AG04450 (cell line): ENCODE measurements at regions not wholly inside any gene's neighbourhood (a gene's known extent, or its start where the extent isn't known, plus 50 kb on each side); places are given as distances from the start of the nearest gene placed in this dataset.
"Not testable (repeated sequence)": the region's sequence is repeated elsewhere in the genome, so short reads cannot be mapped to it uniquely, and the experiment has no call there.

Experiments
- CTCF ChIA-PET: fragments of 300-600, 350-600 bp; formaldehyde crosslinking; extraction: SDS; loops from one replicate; lab custom pipeline; 2022; ENCODE audit warnings: antibody characterized with exemption, inconsistent platforms; lab: Charles Lee
- POLR2A ChIA-PET: fragments of 350-600 bp; formaldehyde crosslinking; extraction: SDS; loops from one replicate; lab custom pipeline; 2021; ENCODE audit warnings: antibody characterized with exemption, inconsistent platforms; lab: Yijun Ruan, JAX
- DNase-seq: peaks from one replicate; pipeline ENCODE4 v3.0.0-alpha.2; 2011; ENCODE audit warnings: low read depth, low spot score
- H3K27ac ChIP-seq: one replicate; pipeline ENCODE4 v1.5.1; 2012; ENCODE audit warnings: low read depth, low read length, control low read depth
- H3K27me3 ChIP-seq: one replicate; pipeline ENCODE4 v1.6.0; 2012; ENCODE audit warnings: low read length; ENCODE audit not compliant: control insufficient read depth, insufficient read depth
- H3K4me3 ChIP-seq: 2 replicates; pipeline ENCODE4 v1.5.1; 2011; ENCODE audit warnings: mild to moderate bottlenecking, low read depth, low read length, control low read depth
- H3K9me3 ChIP-seq: 2 replicates; pipeline ENCODE4 v1.5.1; 2012; ENCODE audit warnings: low read length; ENCODE audit not compliant: control insufficient read depth, insufficient read depth
- TF ChIP-seq, protein P1 (sequence below): IDR thresholded peaks from 2 replicates; pipeline ENCODE4 v1.5.1; 2011; ENCODE audit warnings: low read depth, low read length, control low read depth, inconsistent platforms

GRCh38 chr15:81829918-81830317 lies 215.9 kb downstream of the MEX3B start:
- TF ChIP-seq, protein P1, sequence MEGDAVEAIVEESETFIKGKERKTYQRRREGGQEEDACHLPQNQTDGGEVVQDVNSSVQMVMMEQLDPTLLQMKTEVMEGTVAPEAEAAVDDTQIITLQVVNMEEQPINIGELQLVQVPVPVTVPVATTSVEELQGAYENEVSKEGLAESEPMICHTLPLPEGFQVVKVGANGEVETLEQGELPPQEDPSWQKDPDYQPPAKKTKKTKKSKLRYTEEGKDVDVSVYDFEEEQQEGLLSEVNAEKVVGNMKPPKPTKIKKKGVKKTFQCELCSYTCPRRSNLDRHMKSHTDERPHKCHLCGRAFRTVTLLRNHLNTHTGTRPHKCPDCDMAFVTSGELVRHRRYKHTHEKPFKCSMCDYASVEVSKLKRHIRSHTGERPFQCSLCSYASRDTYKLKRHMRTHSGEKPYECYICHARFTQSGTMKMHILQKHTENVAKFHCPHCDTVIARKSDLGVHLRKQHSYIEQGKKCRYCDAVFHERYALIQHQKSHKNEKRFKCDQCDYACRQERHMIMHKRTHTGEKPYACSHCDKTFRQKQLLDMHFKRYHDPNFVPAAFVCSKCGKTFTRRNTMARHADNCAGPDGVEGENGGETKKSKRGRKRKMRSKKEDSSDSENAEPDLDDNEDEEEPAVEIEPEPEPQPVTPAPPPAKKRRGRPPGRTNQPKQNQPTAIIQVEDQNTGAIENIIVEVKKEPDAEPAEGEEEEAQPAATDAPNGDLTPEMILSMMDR = no peak
- H3K4me3 ChIP-seq = no peak overlapping the region
- H3K27ac ChIP-seq = no peak overlapping the region
- H3K9me3 ChIP-seq = no peaks in the 10 kb centered on the region
- H3K27me3 ChIP-seq = peaks cover 3% of the 10 kb centered on the region
- DNase-seq = no peak
- ChIA-PET POLR2A (no interaction called here), CTCF (no interaction called here)

DNA sequence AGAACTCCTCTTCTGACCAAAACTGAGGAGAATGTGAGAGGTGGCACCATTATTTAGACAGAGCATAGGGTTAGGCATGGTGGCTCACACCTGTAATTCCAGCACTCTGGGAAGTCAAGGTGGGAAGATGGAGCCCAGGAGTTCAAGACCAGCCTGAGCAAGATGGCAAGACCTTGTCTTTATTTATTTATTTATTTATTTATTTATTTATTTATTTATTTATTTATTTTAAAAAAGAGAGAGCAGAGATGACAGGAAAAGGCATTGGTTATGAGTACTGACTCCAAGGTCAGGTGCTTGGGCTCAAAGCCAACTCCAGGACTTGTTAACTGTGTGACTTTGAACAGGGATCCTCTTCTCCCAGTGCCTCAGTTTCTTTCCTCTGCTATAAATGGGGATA lies 217.7 kb downstream of the MEX3B start:
- CTCF ChIA-PET = no interaction called here
- TF ChIP-seq, protein P1 = no peak

GRCh38 chr15:81825136-81825535 lies 220.7 kb downstream of the MEX3B start:
- CTCF ChIA-PET = no interaction called here
- no peaks in the 10 kb centered on the region for H3K9me3 ChIP-seq
- TF ChIP-seq, protein P1 = no peak

More for the DNA sequence above, 217.7 kb downstream of the MEX3B start:
- POLR2A ChIA-PET = no interaction called here
- Histone ChIP-seq H3K27me3 (peaks cover 3% of the 10 kb centered on the region), H3K27ac (no peak overlapping the region), H3K4me3 (no peak overlapping the region), H3K9me3 (no peaks in the 10 kb centered on the region)
- DNase-seq = no peak

DNA sequence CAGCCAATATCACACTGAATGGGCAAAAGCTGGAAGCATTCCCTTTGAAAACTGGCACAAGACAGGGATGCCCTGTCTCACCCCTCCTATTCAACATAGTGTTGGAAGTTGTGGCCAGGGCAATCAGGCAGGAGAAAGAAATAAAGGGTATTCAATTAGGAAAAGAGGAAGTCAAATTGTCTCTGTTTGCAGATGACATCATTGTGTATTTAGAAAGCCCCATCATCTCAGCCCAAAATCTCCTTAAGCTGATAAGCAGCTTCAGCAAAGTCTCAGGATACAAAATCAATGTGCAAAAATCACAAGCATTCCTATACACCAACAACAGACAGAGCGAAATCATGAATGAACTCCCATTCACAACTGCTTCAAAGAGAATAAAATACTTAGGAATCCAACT lies 223.2 kb downstream of the MEX3B start:
- H3K27me3 ChIP-seq, H3K27ac ChIP-seq, POLR2A ChIA-PET, CTCF ChIA-PET, DNase-seq, H3K9me3 ChIP-seq, H3K4me3 ChIP-seq: not testable (repeated sequence)

More at GRCh38 chr15:81825136-81825535, 220.7 kb downstream of the MEX3B start:
- Histone ChIP-seq H3K4me3 (no peak overlapping the region), H3K27ac (no peak overlapping the region), H3K27me3 (peaks cover 3% of the 10 kb centered on the region)
- POLR2A ChIA-PET = no interaction called here
- no peak for DNase-seq

DNA sequence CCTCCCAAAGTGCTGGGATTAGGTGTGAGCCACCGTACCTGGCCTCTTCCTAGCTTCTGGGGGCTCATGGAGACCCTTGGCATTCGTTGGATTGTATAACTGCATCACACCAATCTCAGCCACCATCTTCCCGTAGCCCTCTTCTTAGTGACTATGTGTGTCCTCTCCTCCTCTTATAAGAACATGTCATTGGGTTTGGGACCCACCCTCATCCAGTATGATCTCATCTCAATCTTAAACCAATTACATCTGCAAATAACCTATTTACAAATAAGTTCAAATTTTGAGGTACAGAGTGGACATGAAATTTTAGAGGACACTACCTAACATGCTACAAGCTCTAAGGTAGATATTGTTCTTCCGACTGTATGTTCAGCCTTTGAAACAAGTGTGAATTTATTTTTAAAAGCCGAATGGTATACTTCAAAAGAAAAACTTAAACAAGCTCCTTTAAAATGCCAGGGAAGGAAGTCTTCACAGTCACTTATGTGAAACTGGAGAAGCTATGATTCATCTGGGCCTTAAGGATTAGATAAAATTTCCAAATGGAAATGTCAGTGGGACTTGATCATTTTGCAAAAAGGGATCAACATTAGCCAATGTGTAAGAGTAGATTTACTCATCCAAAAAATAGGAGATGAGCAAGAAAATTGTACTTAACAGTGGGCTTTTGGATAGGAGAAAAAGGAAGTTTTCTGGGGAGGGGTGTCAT lies 225.7 kb downstream of the MEX3B start:
- Histone ChIP-seq H3K9me3 (no peaks in the 10 kb centered on the region), H3K27me3 (no peaks in the 10 kb centered on the region), H3K27ac (no peak overlapping the region), H3K4me3 (no peak overlapping the region)
- peak; percentile 15 for DNase-seq
- ChIA-PET CTCF (interaction anchor here (1.4 kb wide), 1 partner anchor 338 kb away, joined by 4 read pairs; no protein-coding TSS in a partner anchor), POLR2A (interaction anchor here (0.7 kb wide), 1 partner anchor 281 kb away, joined by 3 read pairs; no protein-coding TSS in a partner anchor)
- TF ChIP-seq, protein P1 = no peak
